ENCODE measurements at regions not wholly inside any gene's neighbourhood (a gene's known extent, or its start where the extent isn't known, plus 50 kb on each side); places are given as distances from the start of the nearest gene placed in this dataset.

DNA sequence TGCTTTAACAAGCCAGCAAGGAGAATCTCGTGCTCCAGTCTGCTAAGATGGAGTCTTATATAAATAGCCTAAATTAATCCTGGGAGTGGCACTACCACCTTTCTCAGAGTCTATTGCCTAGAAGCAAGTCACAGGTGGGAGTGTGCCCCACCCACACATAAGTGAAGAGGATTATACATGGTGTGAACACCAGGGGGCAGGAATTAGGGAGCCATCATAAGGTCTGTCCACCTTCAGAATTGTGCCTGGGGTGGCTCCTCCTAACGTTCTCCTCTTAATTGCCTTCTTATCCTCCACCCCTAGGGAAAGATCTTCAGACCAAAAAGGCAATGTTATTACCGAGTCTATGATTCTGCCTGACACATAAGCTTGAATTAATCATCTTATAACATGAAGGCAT is 276.8 kb upstream of the SESN3 start:
- Histone ChIP-seq H3K4me3 (no peak overlapping the region), H3K27ac (no peak overlapping the region), H3K4me1 (no peaks in the 10 kb centered on the region), H3K27me3 (no peaks in the 10 kb centered on the region), H3K9me3 (no peaks in the 10 kb centered on the region), H3K36me3 (no peaks in the 10 kb centered on the region)
- TF ChIP-seq POLR2A (IDR thresholded peaks at IDR 0.05) (no peak), CTCF (IDR thresholded peaks at IDR 0.05) (no peak)
- no peak for DNase-seq

- H3K36me3 ChIP-seq = no peaks in the 10 kb centered on the region
- no peaks in the 10 kb centered on the region for H3K9me3 ChIP-seq
- TF ChIP-seq CTCF (IDR thresholded peaks at IDR 0.05) = no peak
- TF ChIP-seq POLR2A (IDR thresholded peaks at IDR 0.05) = no peak
These were observed 275.8 kb upstream of the SESN3 start for GRCh38 chr11:95506777-95507176.

GRCh38 chr11:95505927-95506426 is 275.0 kb upstream of the SESN3 start:
- no peaks in the 10 kb centered on the region for H3K4me1 ChIP-seq
- no peak overlapping the region for H3K27ac ChIP-seq
- no peak overlapping the region for H3K4me3 ChIP-seq
- TF ChIP-seq CTCF (IDR thresholded peaks at IDR 0.05) (no peak), POLR2A (IDR thresholded peaks at IDR 0.05) (no peak)
- no peaks in the 10 kb centered on the region for H3K9me3 ChIP-seq
- H3K36me3 ChIP-seq = no peaks in the 10 kb centered on the region
- no peaks in the 10 kb centered on the region for H3K27me3 ChIP-seq
- DNase-seq = no peak

More at GRCh38 chr11:95506777-95507176, 275.8 kb upstream of the SESN3 start:
- no peaks in the 10 kb centered on the region for H3K4me1 ChIP-seq
- no peak overlapping the region for H3K27ac ChIP-seq
- no peaks in the 10 kb centered on the region for H3K27me3 ChIP-seq
- no peak for DNase-seq
- H3K4me3 ChIP-seq = no peak overlapping the region

- TF ChIP-seq CTCF (IDR thresholded peaks at IDR 0.05) = no peak
- TF ChIP-seq POLR2A (IDR thresholded peaks at IDR 0.05) = no peak
- H3K36me3 ChIP-seq = no peaks in the 10 kb centered on the region
- H3K27me3 ChIP-seq = no peaks in the 10 kb centered on the region
These were observed 272.0 kb upstream of the SESN3 start for GRCh38 chr11:95503047-95503446.

GRCh38 chr11:95502522-95502921 is 271.5 kb upstream of the SESN3 start:
- H3K4me3 ChIP-seq = no peak overlapping the region
- TF ChIP-seq CTCF (IDR thresholded peaks at IDR 0.05) (no peak), POLR2A (IDR thresholded peaks at IDR 0.05) (no peak)
- H3K27ac ChIP-seq = no peak overlapping the region
- no peaks in the 10 kb centered on the region for H3K27me3 ChIP-seq
- no peak for DNase-seq
- H3K9me3 ChIP-seq = no peaks in the 10 kb centered on the region
- no peaks in the 10 kb centered on the region for H3K36me3 ChIP-seq
- H3K4me1 ChIP-seq = no peaks in the 10 kb centered on the region

More at GRCh38 chr11:95503047-95503446, 272.0 kb upstream of the SESN3 start:
- no peak overlapping the region for H3K27ac ChIP-seq
- no peaks in the 10 kb centered on the region for H3K4me1 ChIP-seq
- DNase-seq = no peak
- no peak overlapping the region for H3K4me3 ChIP-seq
- H3K9me3 ChIP-seq = no peaks in the 10 kb centered on the region

- no peaks in the 10 kb centered on the region for H3K4me1 ChIP-seq
- H3K9me3 ChIP-seq = no peaks in the 10 kb centered on the region
- TF ChIP-seq CTCF (IDR thresholded peaks at IDR 0.05) (no peak), POLR2A (IDR thresholded peaks at IDR 0.05) (no peak)
- H3K27ac ChIP-seq = no peak overlapping the region
- H3K36me3 ChIP-seq = no peaks in the 10 kb centered on the region
- no peaks in the 10 kb centered on the region for H3K27me3 ChIP-seq
- no peak overlapping the region for H3K4me3 ChIP-seq
- DNase-seq = no peak
These were observed 270.8 kb upstream of the SESN3 start for GRCh38 chr11:95501761-95502266.

Data from Peyer's patch (tissue), 4 donors.